ENCODE measurements at regions not wholly inside any gene's neighbourhood (a gene's known extent, or its start where the extent isn't known, plus 50 kb on each side); places are given as distances from the start of the nearest gene placed in this dataset.

- TF ChIP-seq RCOR1 (IDR thresholded peaks at IDR 0.05; ENCODE audit: borderline replicate concordance in 1 of 2, low read depth in 2 of 2, low read length in 2 of 2) (no peak), TAL1 (IDR thresholded peaks at IDR 0.05) (0 out of 2 replicates have a peak, but pooled peaks have one; percentile 5), MEF2A (IDR thresholded peaks at IDR 0.05; ENCODE audit: control insufficient read depth, low read depth, low read length) (peak; percentile 86), NR0B1 (IDR thresholded peaks at IDR 0.05; ENCODE audit: partially characterized antibody) (no peak), ZNF511 (CRISPR knock-in tag; IDR thresholded peaks at IDR 0.05) (no peak), KDM2B (CRISPR knock-in tag; IDR thresholded peaks at IDR 0.05) (no peak)
Observed at GRCh38 chr1:242877229-242877628, 352.7 kb upstream of the PLD5 start (continued).

DNA sequence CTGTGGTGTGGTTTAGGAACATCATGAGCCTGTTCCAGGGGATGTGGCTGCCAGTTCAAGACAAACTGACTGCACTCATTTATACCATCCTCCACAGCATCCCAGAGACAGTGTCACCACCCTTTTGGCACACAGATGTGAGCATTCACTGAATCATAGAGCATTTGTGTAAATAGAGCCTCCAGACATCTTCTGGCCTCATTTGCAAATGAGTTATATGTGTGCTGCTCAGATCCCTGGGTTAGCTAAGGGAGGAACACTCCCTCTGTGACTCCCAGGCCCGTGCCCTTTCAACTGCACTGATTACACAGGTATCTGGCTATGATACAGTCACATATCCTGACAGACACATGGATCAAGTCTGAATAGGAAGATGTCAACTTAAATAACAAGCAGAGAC, 351.5 kb upstream of the PLD5 start:
- CTCF ChIA-PET (ENCODE audit: low intra/inter-chr PET ratio) = no interaction called here
- in situ Hi-C loops (cut with MboI) = no loop called here
- WGBS (ENCODE audit: insufficient coverage, low coverage, missing lambda C conversion rate) = 0% methylated on average over 1 of the region's 1 CpG
- no peaks in the 10 kb centered on the region for H3K9me1 ChIP-seq (ENCODE audit: control insufficient read depth, insufficient read depth, low read length)
- TF ChIP-seq, protein P1, sequence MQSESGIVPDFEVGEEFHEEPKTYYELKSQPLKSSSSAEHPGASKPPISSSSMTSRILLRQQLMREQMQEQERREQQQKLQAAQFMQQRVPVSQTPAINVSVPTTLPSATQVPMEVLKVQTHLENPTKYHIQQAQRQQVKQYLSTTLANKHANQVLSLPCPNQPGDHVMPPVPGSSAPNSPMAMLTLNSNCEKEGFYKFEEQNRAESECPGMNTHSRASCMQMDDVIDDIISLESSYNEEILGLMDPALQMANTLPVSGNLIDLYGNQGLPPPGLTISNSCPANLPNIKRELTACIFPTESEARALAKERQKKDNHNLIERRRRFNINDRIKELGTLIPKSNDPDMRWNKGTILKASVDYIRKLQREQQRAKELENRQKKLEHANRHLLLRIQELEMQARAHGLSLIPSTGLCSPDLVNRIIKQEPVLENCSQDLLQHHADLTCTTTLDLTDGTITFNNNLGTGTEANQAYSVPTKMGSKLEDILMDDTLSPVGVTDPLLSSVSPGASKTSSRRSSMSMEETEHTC (IDR thresholded peaks at IDR 0.05) = no peak
- TF ChIP-seq CREBBP (IDR thresholded peaks at IDR 0.05; ENCODE audit: low read depth, low read length) (no peak), MYC (IDR thresholded peaks at IDR 0.05; ENCODE audit: low read depth, low read length) (no peak), MYC (CRISPR knock-in tag; IDR thresholded peaks at IDR 0.05; ENCODE audit: borderline replicate concordance, low read depth) (no peak), GTF2E2 (tag; IDR thresholded peaks at IDR 0.05) (no peak), COPS2 (conservative IDR thresholded peaks at IDR 0.05) (no peak), ZNF165 (CRISPR knock-in tag; IDR thresholded peaks at IDR 0.05; ENCODE audit: borderline replicate concordance) (no peak), NFE2L1 (tag; IDR thresholded peaks at IDR 0.05; ENCODE audit: borderline replicate concordance, low read depth) (no peak), HEY1 (CRISPR knock-in tag; IDR thresholded peaks at IDR 0.05; ENCODE audit: borderline replicate concordance) (no peak), ZNF384 (IDR thresholded peaks at IDR 0.05; ENCODE audit: low read depth, low read length) (no peak), CHCHD3 (CRISPR knock-in tag; IDR thresholded peaks at IDR 0.05) (no peak)
- TF ChIP-seq, protein P2, sequence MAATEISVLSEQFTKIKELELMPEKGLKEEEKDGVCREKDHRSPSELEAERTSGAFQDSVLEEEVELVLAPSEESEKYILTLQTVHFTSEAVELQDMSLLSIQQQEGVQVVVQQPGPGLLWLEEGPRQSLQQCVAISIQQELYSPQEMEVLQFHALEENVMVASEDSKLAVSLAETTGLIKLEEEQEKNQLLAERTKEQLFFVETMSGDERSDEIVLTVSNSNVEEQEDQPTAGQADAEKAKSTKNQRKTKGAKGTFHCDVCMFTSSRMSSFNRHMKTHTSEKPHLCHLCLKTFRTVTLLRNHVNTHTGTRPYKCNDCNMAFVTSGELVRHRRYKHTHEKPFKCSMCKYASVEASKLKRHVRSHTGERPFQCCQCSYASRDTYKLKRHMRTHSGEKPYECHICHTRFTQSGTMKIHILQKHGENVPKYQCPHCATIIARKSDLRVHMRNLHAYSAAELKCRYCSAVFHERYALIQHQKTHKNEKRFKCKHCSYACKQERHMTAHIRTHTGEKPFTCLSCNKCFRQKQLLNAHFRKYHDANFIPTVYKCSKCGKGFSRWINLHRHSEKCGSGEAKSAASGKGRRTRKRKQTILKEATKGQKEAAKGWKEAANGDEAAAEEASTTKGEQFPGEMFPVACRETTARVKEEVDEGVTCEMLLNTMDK (IDR thresholded peaks at IDR 0.05; ENCODE audit: borderline replicate concordance, insufficient read depth, low read depth, low read length, poor library complexity, severe bottlenecking) = no peak
- DNase-seq (ENCODE audit: extremely low read depth in 1 of 4, low spot score in 3 of 4) (no peak), ATAC-seq (no peak), FAIRE-seq (no peak)
- H3K36me3 ChIP-seq (ENCODE audit: control insufficient read depth, insufficient read depth, low read length) = no peaks in the 10 kb centered on the region
- H3K9me3 ChIP-seq (replicated peaks; ENCODE audit: control insufficient read depth, insufficient read depth, low read depth, low read length) = no peaks in the 10 kb centered on the region
- no TSS peak for BruUV-seq (replicated peaks)
- intact Hi-C loops (cut with micrococcal nuclease) = no loop called here
- H3K27me3 ChIP-seq (ENCODE audit: control insufficient read depth in 2 of 2, insufficient read depth in 2 of 2, low read length in 2 of 2) = peaks cover 0 to 3% of the 10 kb centered on the region in 2 experiments; a peak in 1 of 5 replicates
- H4K20me1 ChIP-seq (replicated peaks; ENCODE audit: control insufficient read depth, insufficient read depth, low read length) = no peaks in the 10 kb centered on the region
- H3K79me2 ChIP-seq (ENCODE audit: control insufficient read depth, insufficient read depth, low read length) = no peaks in the 10 kb centered on the region
- no peak overlapping the region for H3K4me3 ChIP-seq
- no peak overlapping the region for H3K4me2 ChIP-seq (ENCODE audit: insufficient read depth, low read length)
- peaks cover 0 to 5% of the 10 kb centered on the region in 2 experiments; a peak in 2 of 5 replicates for H3K4me1 ChIP-seq (replicated peaks in 1 of 2; ENCODE audit: control insufficient read depth in 2 of 2, insufficient read depth in 2 of 2, low read length in 2 of 2)
- no peak overlapping the region for H3K9ac ChIP-seq (ENCODE audit: insufficient read depth in 1 of 2, low read depth in 2 of 2, low read length in 2 of 2)
- no peak overlapping the region for H3K27ac ChIP-seq (ENCODE audit: extremely low read depth, low read depth, low read length)
- no peak overlapping the region for H2AFZ ChIP-seq (ENCODE audit: low read depth, low read length)
- POLR2A ChIA-PET = no interaction called here

All from K562 (cell line).